ENCODE measurements at regions not wholly inside any gene's neighbourhood (a gene's known extent, or its start where the extent isn't known, plus 50 kb on each side); places are given as distances from the start of the nearest gene placed in this dataset.

GRCh38 chr7:47100817-47101435, 481.0 kb downstream of the TNS3 start:
- Histone ChIP-seq H3K4me3 (no peak overlapping the region), H3K9me2 (ENCODE audit: insufficient read depth) (no peaks in the 10 kb centered on the region), H3F3A (replicated peaks; ENCODE audit: low read depth) (no peaks in the 10 kb centered on the region), H4K20me1 (replicated peaks; ENCODE audit: insufficient read depth) (no peaks in the 10 kb centered on the region), H3K4me2 (no peak overlapping the region), H3K79me2 (replicated peaks; ENCODE audit: insufficient read depth) (no peaks in the 10 kb centered on the region), H3K36me3 (ENCODE audit: insufficient read depth) (no peaks in the 10 kb centered on the region), H3K27me3 (ENCODE audit: insufficient read depth) (no peaks in the 10 kb centered on the region), H2AFZ (no peak overlapping the region), H3K4me1 (ENCODE audit: insufficient read depth) (no peaks in the 10 kb centered on the region), H3K27ac (ENCODE audit: low read depth) (no peak overlapping the region)
- H3K27me3 Mint-ChIP-seq (ENCODE audit: insufficient read depth, low read depth, poor library complexity): peaks cover 5% of the 10 kb centered on the region
- peak; percentile 87 to 89 for TF ChIP-seq CTCF (conservative IDR thresholded peaks at IDR 0.05; ENCODE audit: low read depth in 2 of 2)
- 0 out of 2 replicates have a peak, but pooled peaks have one; percentile 57 for TF ChIP-seq ZNF462 (CRISPR knock-in tag; IDR thresholded peaks at IDR 0.05)
- no peak for TF ChIP-seq ZNF331 (CRISPR knock-in tag; IDR thresholded peaks at IDR 0.05; ENCODE audit: low read depth)
- peak; percentile 83 for DNase-seq (ENCODE audit: low spot score)
- no peaks in the 10 kb centered on the region for H3K4me1 Mint-ChIP-seq
- H3K36me3 Mint-ChIP-seq (ENCODE audit: low read depth): no peaks in the 10 kb centered on the region; the same call in 2 of the 3 replicates
- H3K27ac Mint-ChIP-seq: no peak overlapping the region
- ATAC-seq: peak; percentile 93
- H3K9me3 Mint-ChIP-seq: no peaks in the 10 kb centered on the region; the same call in 2 of the 3 replicates
- H3K4me3 Mint-ChIP-seq: no peak overlapping the region
